Fibroblast of skin of scalp (primary cell): ENCODE measurements at regions not wholly inside any gene's neighbourhood (a gene's known extent, or its start where the extent isn't known, plus 50 kb on each side); places are given as distances from the start of the nearest gene placed in this dataset.
A peak's percentile ranks its signal among the peaks of the same experiment; 100 is the strongest.

Experiments
- DNase-seq: peaks from one replicate; pipeline ENCODE4 v3.0.0-alpha.2; 2013

GRCh38 chr2:5751873-5752482, 59.8 kb downstream of the SOX11 start:
- no peak for DNase-seq

- no peak for DNase-seq
Observed at GRCh38 chr2:5756272-5756671, 64.1 kb downstream of the SOX11 start.

DNA sequence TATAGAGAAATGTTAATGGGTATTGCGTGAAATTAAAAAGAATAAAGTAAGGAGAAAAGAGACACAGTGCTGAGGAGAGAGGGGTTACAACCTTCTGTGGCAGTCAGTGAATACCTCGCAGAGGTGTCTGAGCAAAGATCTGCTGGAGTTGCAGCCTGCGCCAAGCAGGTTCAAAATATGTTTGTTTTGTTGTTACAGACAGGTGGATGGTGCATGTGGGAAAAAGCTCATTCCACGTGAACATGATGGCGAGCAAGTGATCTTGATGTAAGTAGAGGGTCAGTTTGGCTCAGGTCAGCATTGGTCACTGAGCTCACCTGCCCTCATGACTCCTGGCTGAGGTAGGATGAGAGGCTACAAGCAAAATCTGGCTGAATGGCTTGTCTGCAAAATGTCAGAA, 66.2 kb downstream of the SOX11 start:
- DNase-seq = no peak

DNA sequence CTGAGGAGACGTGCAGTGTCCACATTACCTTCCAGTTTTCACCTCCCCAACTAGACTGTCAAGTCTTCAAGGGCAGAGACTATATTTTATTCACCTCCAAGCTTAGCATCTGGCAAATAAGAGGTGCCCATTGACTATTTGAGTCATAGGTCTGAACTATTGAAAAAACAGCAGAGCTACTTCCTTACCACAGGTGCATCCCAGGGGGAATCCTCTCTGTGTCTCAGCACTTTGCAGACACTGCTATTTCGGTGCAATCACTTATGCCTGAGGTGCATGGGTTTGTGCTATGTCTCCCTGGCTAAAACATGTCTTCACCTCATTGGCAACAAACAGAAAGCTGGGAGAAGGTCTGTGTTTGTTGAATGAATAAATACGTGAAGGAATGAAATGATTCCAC, 67.8 kb downstream of the SOX11 start:
- no peak for DNase-seq

GRCh38 chr2:5763531-5763930, 71.3 kb downstream of the SOX11 start:
- DNase-seq = no peak

- no peak for DNase-seq
Observed at GRCh38 chr2:5764041-5764440, 71.9 kb downstream of the SOX11 start.

DNA sequence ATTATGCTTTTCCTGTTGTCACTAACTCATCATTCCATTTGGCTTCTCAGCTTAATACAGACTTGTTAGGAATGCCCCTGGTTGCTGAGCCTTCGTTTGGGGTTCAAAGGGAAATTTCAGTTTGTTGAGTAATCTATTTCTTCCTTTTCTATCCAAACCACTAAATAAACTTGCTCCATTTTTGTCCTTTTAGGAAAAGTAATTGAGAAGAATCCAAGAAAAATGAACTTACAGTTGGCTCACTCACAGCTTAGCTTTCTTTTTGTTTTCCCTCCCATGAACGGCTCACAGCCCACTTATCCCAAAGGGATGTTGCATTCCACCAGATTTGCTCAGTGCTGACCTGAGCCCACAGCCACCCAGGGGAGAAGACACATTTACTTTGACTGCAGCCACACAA, 73.9 kb downstream of the SOX11 start:
- peak; percentile 97 for DNase-seq

DNA sequence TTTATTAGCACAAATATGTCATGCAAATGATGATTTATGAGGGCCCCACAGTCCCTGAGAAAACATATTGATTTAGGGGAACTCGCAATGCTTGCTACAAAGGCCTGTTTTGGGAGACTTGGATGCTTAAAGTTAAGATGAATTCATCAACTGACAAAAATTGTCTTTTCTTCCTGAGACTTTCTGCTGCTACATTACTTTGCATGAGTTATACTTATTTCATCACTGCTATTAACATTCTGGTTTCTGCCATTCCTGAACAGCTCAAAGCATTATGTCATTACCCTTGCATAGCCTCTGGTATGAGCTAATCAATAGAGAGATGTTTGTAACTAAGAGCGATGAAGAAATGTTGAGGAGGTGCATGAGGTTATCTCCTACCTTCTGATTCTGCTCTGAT, 74.4 kb downstream of the SOX11 start:
- peak; percentile 87 for DNase-seq

GRCh38 chr2:5777131-5777535, 84.9 kb downstream of the SOX11 start:
- no peak for DNase-seq

GRCh38 chr2:5781679-5782078, 89.5 kb downstream of the SOX11 start:
- DNase-seq = no peak

GRCh38 chr2:5782103-5782502, 89.9 kb downstream of the SOX11 start:
- no peak for DNase-seq

DNA sequence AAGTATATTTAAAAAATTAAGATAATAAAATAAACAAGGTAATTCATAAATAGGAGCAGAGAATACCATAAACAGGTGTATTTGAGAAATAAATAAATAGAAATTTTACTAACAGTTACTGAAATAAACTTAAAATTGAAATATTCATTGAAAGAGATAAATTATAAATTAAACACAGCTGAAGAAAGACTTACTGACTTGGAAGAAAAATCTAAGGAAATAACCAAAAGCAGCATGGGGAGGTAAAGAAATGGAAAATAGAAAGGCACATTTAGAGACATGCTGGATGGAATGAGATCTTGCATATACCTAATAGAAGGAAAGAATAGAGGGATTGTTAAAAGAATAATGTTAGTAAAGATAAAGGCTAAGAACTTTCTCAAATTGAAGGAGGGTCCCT, 96.3 kb downstream of the SOX11 start:
- no peak for DNase-seq

DNA sequence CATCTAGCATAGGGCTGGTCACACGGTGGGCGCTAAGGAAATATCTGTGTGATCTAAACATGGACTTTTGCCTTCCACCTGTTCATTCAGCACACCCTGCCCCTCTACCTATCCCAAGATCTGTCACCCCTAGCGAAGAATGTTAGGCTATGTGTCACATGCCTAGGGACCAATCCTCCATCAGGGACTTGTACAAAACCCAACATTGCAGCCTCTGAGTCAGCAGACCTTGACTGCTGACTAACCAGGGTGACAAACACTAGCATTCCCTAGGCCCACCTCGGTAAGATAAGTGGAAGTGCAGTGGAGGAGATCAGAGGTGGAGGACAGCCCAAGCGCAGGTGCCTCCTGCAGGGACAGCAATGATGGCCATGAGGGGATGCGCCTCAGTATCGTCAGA, 99.2 kb downstream of the SOX11 start:
- no peak for DNase-seq

DNA sequence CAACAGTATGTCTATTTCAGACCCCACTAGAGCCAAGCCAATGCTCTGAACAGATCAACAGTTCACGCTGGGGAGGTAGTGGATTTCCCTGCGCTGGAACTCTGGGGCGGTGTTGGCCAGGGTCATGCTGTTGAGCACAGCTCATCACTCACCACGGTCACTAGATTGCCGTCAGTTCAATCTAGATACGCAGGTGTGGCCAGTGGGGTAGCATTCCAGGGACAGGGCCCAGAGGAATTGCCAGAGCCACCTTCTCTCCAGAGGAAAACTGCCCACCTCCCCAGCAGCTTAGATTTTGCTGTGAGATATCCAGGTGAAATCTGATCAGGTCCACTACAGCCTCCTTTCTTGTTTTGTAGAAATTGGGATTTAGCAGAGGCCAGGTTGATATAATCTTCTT, 101.8 kb downstream of the SOX11 start:
- no peak for DNase-seq

DNA sequence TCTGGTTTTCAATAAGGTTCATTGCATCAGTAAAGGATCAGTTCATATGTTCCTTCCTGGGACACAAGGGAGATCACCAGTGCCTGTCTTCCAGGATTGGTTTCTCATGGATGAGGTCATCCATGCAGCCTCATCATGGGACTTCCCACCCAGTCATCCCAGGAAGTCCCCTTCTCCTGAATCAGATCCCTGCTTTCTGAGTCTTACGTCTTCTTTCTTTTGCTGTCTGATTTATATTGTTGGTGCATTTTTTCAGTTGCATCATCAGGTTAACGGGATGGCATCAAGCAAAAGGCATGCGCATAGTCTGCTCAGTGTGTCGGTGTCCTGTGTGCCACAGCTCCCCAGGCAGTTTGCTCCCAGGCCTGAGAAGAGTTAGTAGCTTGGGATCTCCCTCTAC, 105.9 kb downstream of the SOX11 start:
- peak; percentile 82 for DNase-seq

- no peak for DNase-seq
Observed at GRCh38 chr2:5799348-5799747, 107.2 kb downstream of the SOX11 start.

- DNase-seq = peak; percentile 87
Observed at GRCh38 chr2:5803547-5803946, 111.4 kb downstream of the SOX11 start.

GRCh38 chr2:5818961-5819600, 126.9 kb downstream of the SOX11 start:
- no peak for DNase-seq

GRCh38 chr2:5824126-5824525, 131.9 kb downstream of the SOX11 start:
- DNase-seq = no peak

- no peak for DNase-seq
Observed at GRCh38 chr2:5825686-5826085, 133.5 kb downstream of the SOX11 start.

- peak; percentile 40 for DNase-seq
Observed at GRCh38 chr2:5826979-5827655, 134.9 kb downstream of the SOX11 start.

DNA sequence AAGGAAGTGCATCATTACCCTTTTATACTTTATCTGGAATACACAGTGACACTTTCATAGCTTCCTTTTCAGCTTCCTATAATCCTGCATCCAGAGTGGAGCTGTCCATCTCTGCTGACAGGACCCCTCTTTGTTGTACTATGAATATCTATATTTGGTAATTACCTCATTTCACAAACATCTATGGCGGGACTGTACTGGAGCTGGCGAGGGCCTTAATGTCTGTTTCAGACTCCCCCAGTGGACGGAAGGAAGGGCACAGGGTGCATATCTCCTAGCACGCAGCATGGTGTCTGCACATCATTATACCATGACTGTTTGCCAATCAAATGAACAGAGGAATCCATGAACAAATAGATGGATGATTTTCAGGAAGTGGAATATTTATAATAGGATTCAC, 142.3 kb downstream of the SOX11 start:
- DNase-seq = no peak

- DNase-seq = no peak
Observed at GRCh38 chr2:5839550-5839949, 147.4 kb downstream of the SOX11 start.

- no peak for DNase-seq
Observed at GRCh38 chr2:5841126-5841525, 148.9 kb downstream of the SOX11 start.
